Osteoblast (primary cell): ENCODE measurements at regions not wholly inside any gene's neighbourhood (a gene's known extent, or its start where the extent isn't known, plus 50 kb on each side); places are given as distances from the start of the nearest gene placed in this dataset.
"Not testable (repeated sequence)": the region's sequence is repeated elsewhere in the genome, so short reads cannot be mapped to it uniquely, and the experiment has no call there.

Source experiments
- DNase-seq: peaks from one replicate; pipeline ENCODE4 v3.0.0; 2011; ENCODE audit warnings: low spot score, mixed read lengths; ENCODE audit not compliant: insufficient read length; ENCODE audit errors: missing footprints
- H2AFZ ChIP-seq: 2 replicates; pipeline ENCODE4 v1.6.0; 2011; ENCODE audit warnings: mild to moderate bottlenecking, low read length
- H3K27ac ChIP-seq: 2 replicates; pipeline ENCODE4 v1.5.1; 2011; ENCODE audit warnings: mild to moderate bottlenecking, low read depth, low read length, moderate library complexity
- H3K27me3 ChIP-seq: 2 replicates; pipeline ENCODE4 v1.6.0; 2012; ENCODE audit warnings: mild to moderate bottlenecking, control low read depth, inconsistent platforms, low read length, moderate library complexity; ENCODE audit not compliant: insufficient read depth
- H3K36me3 ChIP-seq: 2 replicates; pipeline ENCODE4 v1.5.1; 2011; ENCODE audit warnings: mild to moderate bottlenecking, low read length, control low read depth, moderate library complexity; ENCODE audit not compliant: insufficient read depth
- H3K4me1 ChIP-seq: 2 replicates; pipeline ENCODE4 v1.5.1; 2011; ENCODE audit warnings: mild to moderate bottlenecking, low read length, control low read depth, moderate library complexity; ENCODE audit not compliant: insufficient read depth
- H3K4me2 ChIP-seq: 2 replicates; pipeline ENCODE4 v1.6.0; 2011; ENCODE audit warnings: mild to moderate bottlenecking, low read length; ENCODE audit not compliant: insufficient read depth
- H3K4me3 ChIP-seq: fragments of 200-600 bp; sonication (generic); 3 replicates; pipeline ENCODE4 v1.5.1; 2012; ENCODE audit warnings: mild to moderate bottlenecking, low read length, inconsistent platforms; ENCODE audit not compliant: insufficient read depth
- H3K79me2 ChIP-seq: 2 replicates; pipeline ENCODE4 v1.6.0; 2012; ENCODE audit warnings: mild to moderate bottlenecking, low read length, control low read depth, inconsistent platforms; ENCODE audit not compliant: insufficient read depth
- H3K9me3 ChIP-seq: 2 replicates; pipeline ENCODE4 v1.5.1; 2011; ENCODE audit warnings: low read depth, low read length, control low read depth
- H4K20me1 ChIP-seq: 2 replicates; pipeline ENCODE4 v1.6.0; 2012; ENCODE audit warnings: mild to moderate bottlenecking, low read length, control low read depth; ENCODE audit not compliant: insufficient read depth
- TF ChIP-seq, protein P1 (sequence below): IDR thresholded peaks from 2 replicates; pipeline ENCODE4 v1.5.1; 2011; ENCODE audit warnings: mild to moderate bottlenecking, low read depth, low read length, moderate library complexity; ENCODE audit errors: extremely low read depth

DNA sequence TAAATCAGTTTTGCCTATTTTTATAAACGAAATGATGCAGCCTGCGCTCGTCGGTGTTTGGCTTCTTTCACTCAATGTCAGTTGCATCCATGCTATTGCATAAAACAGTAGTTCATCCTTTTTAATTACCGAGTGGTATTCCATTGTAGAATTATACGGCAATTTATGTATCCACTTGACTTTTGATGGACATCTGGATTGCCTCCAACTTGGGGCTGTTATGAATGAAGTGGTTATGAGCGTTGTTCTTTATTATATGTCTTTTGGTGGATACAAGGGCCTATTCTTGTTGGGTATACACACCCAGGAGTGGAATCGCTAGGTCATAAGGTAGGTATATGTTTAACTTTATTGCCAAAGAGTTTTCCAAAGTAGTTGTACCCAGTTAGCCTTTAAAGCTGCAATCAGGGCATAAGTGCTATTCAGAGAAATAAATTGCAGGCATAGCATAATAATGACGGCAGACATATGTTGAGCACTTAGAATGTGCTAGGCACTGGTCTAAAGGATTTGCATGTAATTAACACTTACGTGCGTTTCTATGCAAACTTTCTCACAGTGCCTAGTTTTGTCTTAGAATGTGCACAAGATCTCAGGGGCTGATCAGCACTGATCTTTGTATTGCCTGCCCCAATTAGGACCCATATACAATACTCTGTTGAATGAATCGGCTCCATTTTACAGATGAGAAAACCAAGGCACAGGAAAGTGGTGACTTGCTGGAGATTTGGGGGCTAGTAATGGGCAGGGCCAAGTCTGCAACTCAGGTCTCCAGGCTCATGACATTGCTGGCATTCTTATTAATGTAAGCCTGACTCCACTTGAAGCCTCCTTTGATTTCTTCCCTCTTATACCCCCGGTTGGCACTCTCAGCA lies 407.0 kb downstream of the BCOR start:
- Histone ChIP-seq H3K4me2 (no peak overlapping the region), H3K9me3 (no peaks in the 10 kb centered on the region), H3K4me1 (peaks cover 4% of the 10 kb centered on the region), H2AFZ (no peak overlapping the region), H3K36me3 (no peaks in the 10 kb centered on the region), H4K20me1 (no peaks in the 10 kb centered on the region), H3K79me2 (no peaks in the 10 kb centered on the region), H3K4me3 (no peak overlapping the region), H3K27ac (no peak overlapping the region), H3K27me3 (peaks cover 33% of the 10 kb centered on the region)
- TF ChIP-seq, protein P1, sequence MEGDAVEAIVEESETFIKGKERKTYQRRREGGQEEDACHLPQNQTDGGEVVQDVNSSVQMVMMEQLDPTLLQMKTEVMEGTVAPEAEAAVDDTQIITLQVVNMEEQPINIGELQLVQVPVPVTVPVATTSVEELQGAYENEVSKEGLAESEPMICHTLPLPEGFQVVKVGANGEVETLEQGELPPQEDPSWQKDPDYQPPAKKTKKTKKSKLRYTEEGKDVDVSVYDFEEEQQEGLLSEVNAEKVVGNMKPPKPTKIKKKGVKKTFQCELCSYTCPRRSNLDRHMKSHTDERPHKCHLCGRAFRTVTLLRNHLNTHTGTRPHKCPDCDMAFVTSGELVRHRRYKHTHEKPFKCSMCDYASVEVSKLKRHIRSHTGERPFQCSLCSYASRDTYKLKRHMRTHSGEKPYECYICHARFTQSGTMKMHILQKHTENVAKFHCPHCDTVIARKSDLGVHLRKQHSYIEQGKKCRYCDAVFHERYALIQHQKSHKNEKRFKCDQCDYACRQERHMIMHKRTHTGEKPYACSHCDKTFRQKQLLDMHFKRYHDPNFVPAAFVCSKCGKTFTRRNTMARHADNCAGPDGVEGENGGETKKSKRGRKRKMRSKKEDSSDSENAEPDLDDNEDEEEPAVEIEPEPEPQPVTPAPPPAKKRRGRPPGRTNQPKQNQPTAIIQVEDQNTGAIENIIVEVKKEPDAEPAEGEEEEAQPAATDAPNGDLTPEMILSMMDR, result no peak
- DNase-seq, result no peak

DNA sequence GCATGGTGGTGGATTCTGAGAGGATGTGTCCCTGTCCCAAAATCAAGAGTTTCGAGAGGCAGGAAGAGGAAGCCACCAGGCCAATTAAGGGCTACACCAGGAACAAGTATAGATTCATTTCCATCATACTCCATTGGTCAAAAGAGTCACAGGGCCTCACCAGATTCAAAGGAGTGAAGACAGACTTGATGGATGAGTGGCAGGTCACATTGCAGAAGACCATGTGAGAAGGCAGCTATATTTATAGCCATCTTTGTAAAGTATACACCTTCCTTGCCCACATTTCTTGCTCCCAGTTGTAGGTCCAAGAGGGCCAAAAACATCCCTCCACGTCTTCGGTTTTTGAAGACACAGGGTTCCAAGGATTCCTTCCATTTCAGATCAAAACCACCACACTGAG lies 406.0 kb downstream of the BCOR start:
- Histone ChIP-seq H3K27me3 (peaks cover 30% of the 10 kb centered on the region), H3K9me3 (peaks cover 3% of the 10 kb centered on the region), H3K27ac (no peak overlapping the region), H3K79me2 (no peaks in the 10 kb centered on the region), H3K4me1 (peaks cover 4% of the 10 kb centered on the region), H4K20me1 (no peaks in the 10 kb centered on the region), H2AFZ (no peak overlapping the region), H3K4me2 (no peak overlapping the region), H3K4me3 (no peak overlapping the region), H3K36me3 (no peaks in the 10 kb centered on the region)
- no peak for DNase-seq
- TF ChIP-seq, protein P1, result no peak

DNA sequence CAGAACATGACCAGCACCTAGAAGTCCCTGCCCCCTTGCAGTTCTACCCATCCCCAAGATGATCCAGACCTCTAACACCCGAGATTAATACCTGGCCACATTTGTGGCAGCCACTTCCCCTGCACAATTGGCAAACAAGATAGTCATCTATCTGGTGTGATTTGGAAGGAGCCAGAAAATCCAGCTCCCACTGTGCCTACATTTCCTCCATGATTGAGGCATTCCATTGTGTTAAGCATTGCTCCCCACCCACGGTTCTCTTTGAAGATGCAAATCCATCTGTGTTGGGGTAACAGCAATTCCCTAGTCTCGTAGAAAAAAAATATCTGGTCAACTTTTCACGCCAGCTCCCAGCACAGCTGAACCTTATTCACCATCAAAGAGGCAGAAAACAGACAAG lies 405.0 kb downstream of the BCOR start:
- DNase-seq, result no peak
- TF ChIP-seq, protein P1, result no peak
- no peaks in the 10 kb centered on the region for H3K36me3 ChIP-seq
- peaks cover 4% of the 10 kb centered on the region for H3K4me1 ChIP-seq
- no peak overlapping the region for H3K4me2 ChIP-seq
- H3K9me3 ChIP-seq, result peaks cover 4% of the 10 kb centered on the region
- no peaks in the 10 kb centered on the region for H3K79me2 ChIP-seq
- H2AFZ ChIP-seq, result no peak overlapping the region
- no peak overlapping the region for H3K27ac ChIP-seq
- no peak overlapping the region for H3K4me3 ChIP-seq
- H3K27me3 ChIP-seq, result peaks cover 30% of the 10 kb centered on the region
- H4K20me1 ChIP-seq, result no peaks in the 10 kb centered on the region

DNA sequence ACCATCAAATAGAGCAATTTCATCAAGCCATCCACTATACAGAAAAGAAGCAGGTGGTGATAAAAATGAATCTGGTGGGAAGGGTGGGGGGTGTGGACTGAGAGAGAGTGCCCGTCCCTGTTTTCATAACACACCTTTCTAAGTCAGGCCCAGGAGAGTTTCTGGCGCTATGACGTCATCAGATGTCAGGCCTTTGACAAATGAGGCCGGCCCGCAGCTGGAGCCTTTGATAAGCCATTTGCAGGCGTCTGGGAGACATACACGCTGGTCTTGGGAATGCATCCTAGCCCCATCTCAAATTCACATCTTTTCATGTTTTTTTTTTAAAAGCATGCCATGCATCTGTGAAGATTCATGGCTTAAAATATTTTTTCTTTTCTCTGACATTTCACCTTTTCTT lies 404.5 kb downstream of the BCOR start:
- Histone ChIP-seq H4K20me1 (no peaks in the 10 kb centered on the region), H3K4me3 (no peak overlapping the region), H3K36me3 (no peaks in the 10 kb centered on the region), H3K9me3 (peaks cover 5% of the 10 kb centered on the region), H3K27me3 (peaks cover 30% of the 10 kb centered on the region), H3K79me2 (no peaks in the 10 kb centered on the region), H2AFZ (no peak overlapping the region), H3K4me1 (peaks cover 3% of the 10 kb centered on the region), H3K4me2 (no peak overlapping the region), H3K27ac (no peak overlapping the region)
- no peak for DNase-seq
- TF ChIP-seq, protein P1, result no peak

DNA sequence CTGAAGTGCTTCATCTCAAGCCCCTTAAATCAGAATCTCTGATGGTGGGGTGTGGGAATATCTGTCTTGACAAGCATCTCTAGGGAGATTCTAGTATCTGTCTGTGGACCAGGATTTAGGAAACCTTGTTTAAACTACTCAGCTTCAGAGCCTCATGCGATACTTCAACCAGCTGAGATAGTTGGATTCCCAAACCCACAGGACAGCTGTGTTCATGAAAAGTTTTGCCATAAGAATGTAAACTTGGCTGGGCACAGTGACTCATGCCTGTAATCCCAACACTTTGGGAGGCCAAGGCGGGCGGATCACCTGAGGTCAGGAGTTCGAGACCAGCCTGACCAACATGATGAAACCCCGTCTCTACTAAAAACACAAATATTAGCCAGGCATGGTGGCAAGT lies 395.1 kb downstream of the BCOR start:
- not testable (repeated sequence) for H3K9me3 ChIP-seq, H3K4me2 ChIP-seq, H2AFZ ChIP-seq, H3K79me2 ChIP-seq, DNase-seq, H4K20me1 ChIP-seq, H3K27ac ChIP-seq, H3K4me1 ChIP-seq, H3K4me3 ChIP-seq, H3K36me3 ChIP-seq
- peaks cover 12% of the 10 kb centered on the region for H3K27me3 ChIP-seq
